ENCODE measurements at regions not wholly inside any gene's neighbourhood (a gene's known extent, or its start where the extent isn't known, plus 50 kb on each side); places are given as distances from the start of the nearest gene placed in this dataset.

- Mint-ChIP-seq H3K27me3 (peaks cover 4% of the 10 kb centered on the region), H3K4me3 (no peak overlapping the region), H3K27ac (no peak overlapping the region), H3K9me3 (no peaks in the 10 kb centered on the region), H3K36me3 (ENCODE audit: low read depth) (no peaks in the 10 kb centered on the region), H3K4me1 (ENCODE audit: low read depth) (no peaks in the 10 kb centered on the region)
- peak; percentile 37 for DNase-seq
Measured at GRCh38 chr11:88016392-88017170, 158.7 kb downstream of the RAB38 start.

GRCh38 chr11:88015170-88015569 lies 160.1 kb downstream of the RAB38 start:
- H3K4me1 Mint-ChIP-seq (ENCODE audit: low read depth) = no peaks in the 10 kb centered on the region
- H3K27ac Mint-ChIP-seq = no peak overlapping the region
- H3K9me3 Mint-ChIP-seq = no peaks in the 10 kb centered on the region
- no peak for DNase-seq
- H3K4me3 Mint-ChIP-seq = no peak overlapping the region
- no peaks in the 10 kb centered on the region for H3K36me3 Mint-ChIP-seq (ENCODE audit: low read depth)
- peaks cover 4% of the 10 kb centered on the region for H3K27me3 Mint-ChIP-seq

- no peak overlapping the region for H3K4me3 Mint-ChIP-seq
- no peaks in the 10 kb centered on the region for H3K36me3 Mint-ChIP-seq (ENCODE audit: low read depth)
- no peaks in the 10 kb centered on the region for H3K9me3 Mint-ChIP-seq
- H3K4me1 Mint-ChIP-seq (ENCODE audit: low read depth) = no peaks in the 10 kb centered on the region
- no peak overlapping the region for H3K27ac Mint-ChIP-seq
- no peak for DNase-seq
- peaks cover 4% of the 10 kb centered on the region for H3K27me3 Mint-ChIP-seq
Measured at GRCh38 chr11:88013508-88014065, 161.7 kb downstream of the RAB38 start.

GRCh38 chr11:88012456-88012855 lies 162.8 kb downstream of the RAB38 start:
- Mint-ChIP-seq H3K36me3 (ENCODE audit: low read depth) (no peaks in the 10 kb centered on the region), H3K4me1 (ENCODE audit: low read depth) (no peaks in the 10 kb centered on the region), H3K4me3 (no peak overlapping the region), H3K27ac (no peak overlapping the region), H3K9me3 (no peaks in the 10 kb centered on the region), H3K27me3 (peaks cover 4% of the 10 kb centered on the region)
- no peak for DNase-seq

GRCh38 chr11:87976009-87976408 lies 199.2 kb downstream of the RAB38 start:
- Mint-ChIP-seq H3K4me3 (no peak overlapping the region), H3K36me3 (ENCODE audit: low read depth) (no peaks in the 10 kb centered on the region), H3K27ac (no peak overlapping the region), H3K9me3 (no peaks in the 10 kb centered on the region), H3K4me1 (ENCODE audit: low read depth) (no peaks in the 10 kb centered on the region), H3K27me3 (no peaks in the 10 kb centered on the region)
- no peak for DNase-seq

GRCh38 chr11:87974797-87975196 lies 200.4 kb downstream of the RAB38 start:
- H3K36me3 Mint-ChIP-seq (ENCODE audit: low read depth) = no peaks in the 10 kb centered on the region
- DNase-seq = no peak
- no peak overlapping the region for H3K4me3 Mint-ChIP-seq
- H3K9me3 Mint-ChIP-seq = no peaks in the 10 kb centered on the region
- H3K27me3 Mint-ChIP-seq = no peaks in the 10 kb centered on the region
- H3K4me1 Mint-ChIP-seq (ENCODE audit: low read depth) = no peaks in the 10 kb centered on the region
- H3K27ac Mint-ChIP-seq = no peak overlapping the region

GRCh38 chr11:87972133-87972532 lies 203.1 kb downstream of the RAB38 start:
- no peak overlapping the region for H3K27ac Mint-ChIP-seq
- H3K4me3 Mint-ChIP-seq = no peak overlapping the region
- no peaks in the 10 kb centered on the region for H3K9me3 Mint-ChIP-seq
- no peak for DNase-seq
- no peaks in the 10 kb centered on the region for H3K4me1 Mint-ChIP-seq (ENCODE audit: low read depth)
- no peaks in the 10 kb centered on the region for H3K36me3 Mint-ChIP-seq (ENCODE audit: low read depth)
- no peaks in the 10 kb centered on the region for H3K27me3 Mint-ChIP-seq

- Mint-ChIP-seq H3K9me3 (no peaks in the 10 kb centered on the region), H3K36me3 (ENCODE audit: low read depth) (no peaks in the 10 kb centered on the region), H3K4me3 (no peak overlapping the region), H3K27ac (no peak overlapping the region), H3K27me3 (no peaks in the 10 kb centered on the region), H3K4me1 (ENCODE audit: low read depth) (no peaks in the 10 kb centered on the region)
- no peak for DNase-seq
Measured at GRCh38 chr11:87971354-87971753, 203.9 kb downstream of the RAB38 start.

GRCh38 chr11:87970762-87971161 lies 204.5 kb downstream of the RAB38 start:
- Mint-ChIP-seq H3K27ac (no peak overlapping the region), H3K4me3 (no peak overlapping the region), H3K36me3 (ENCODE audit: low read depth) (no peaks in the 10 kb centered on the region), H3K4me1 (ENCODE audit: low read depth) (no peaks in the 10 kb centered on the region), H3K9me3 (no peaks in the 10 kb centered on the region), H3K27me3 (no peaks in the 10 kb centered on the region)
- no peak for DNase-seq

- H3K4me3 Mint-ChIP-seq = no peak overlapping the region
- no peaks in the 10 kb centered on the region for H3K27me3 Mint-ChIP-seq
- no peak for DNase-seq
- H3K27ac Mint-ChIP-seq = no peak overlapping the region
- no peaks in the 10 kb centered on the region for H3K36me3 Mint-ChIP-seq (ENCODE audit: low read depth)
- H3K9me3 Mint-ChIP-seq = no peaks in the 10 kb centered on the region
- H3K4me1 Mint-ChIP-seq (ENCODE audit: low read depth) = no peaks in the 10 kb centered on the region
Measured at GRCh38 chr11:87967459-87967858, 207.8 kb downstream of the RAB38 start.

- H3K4me1 Mint-ChIP-seq (ENCODE audit: low read depth) = no peaks in the 10 kb centered on the region
- H3K27me3 Mint-ChIP-seq = no peaks in the 10 kb centered on the region
- H3K4me3 Mint-ChIP-seq = no peak overlapping the region
- H3K9me3 Mint-ChIP-seq = no peaks in the 10 kb centered on the region
- H3K27ac Mint-ChIP-seq = no peak overlapping the region
- no peaks in the 10 kb centered on the region for H3K36me3 Mint-ChIP-seq (ENCODE audit: low read depth)
- DNase-seq = no peak
Measured at GRCh38 chr11:87966694-87967093, 208.5 kb downstream of the RAB38 start.

GRCh38 chr11:87966216-87966615 lies 209.0 kb downstream of the RAB38 start:
- no peaks in the 10 kb centered on the region for H3K27me3 Mint-ChIP-seq
- no peak for DNase-seq
- H3K36me3 Mint-ChIP-seq (ENCODE audit: low read depth) = no peaks in the 10 kb centered on the region
- no peaks in the 10 kb centered on the region for H3K4me1 Mint-ChIP-seq (ENCODE audit: low read depth)
- H3K4me3 Mint-ChIP-seq = no peak overlapping the region
- no peak overlapping the region for H3K27ac Mint-ChIP-seq
- H3K9me3 Mint-ChIP-seq = no peaks in the 10 kb centered on the region

GRCh38 chr11:87961606-87962005 lies 213.6 kb downstream of the RAB38 start:
- no peaks in the 10 kb centered on the region for H3K9me3 Mint-ChIP-seq
- DNase-seq = no peak
- no peaks in the 10 kb centered on the region for H3K27me3 Mint-ChIP-seq
- no peaks in the 10 kb centered on the region for H3K36me3 Mint-ChIP-seq (ENCODE audit: low read depth)
- no peak overlapping the region for H3K27ac Mint-ChIP-seq
- no peak overlapping the region for H3K4me3 Mint-ChIP-seq
- H3K4me1 Mint-ChIP-seq (ENCODE audit: low read depth) = no peaks in the 10 kb centered on the region

GRCh38 chr11:87957961-87958360 lies 217.3 kb downstream of the RAB38 start:
- DNase-seq = no peak
- Mint-ChIP-seq H3K4me3 (no peak overlapping the region), H3K36me3 (ENCODE audit: low read depth) (no peaks in the 10 kb centered on the region), H3K9me3 (no peaks in the 10 kb centered on the region), H3K4me1 (ENCODE audit: low read depth) (no peaks in the 10 kb centered on the region), H3K27ac (no peak overlapping the region), H3K27me3 (peaks cover 10% of the 10 kb centered on the region)

GRCh38 chr11:87954476-87954875 lies 220.8 kb downstream of the RAB38 start:
- DNase-seq = no peak
- H3K4me1 Mint-ChIP-seq (ENCODE audit: low read depth) = no peaks in the 10 kb centered on the region
- H3K36me3 Mint-ChIP-seq (ENCODE audit: low read depth) = no peaks in the 10 kb centered on the region
- peaks cover 13% of the 10 kb centered on the region for H3K27me3 Mint-ChIP-seq
- no peaks in the 10 kb centered on the region for H3K9me3 Mint-ChIP-seq
- H3K4me3 Mint-ChIP-seq = no peak overlapping the region
- no peak overlapping the region for H3K27ac Mint-ChIP-seq

Data from activated T-cell treated with anti-CD3 and anti-CD28 coated beads, Interleukin-2, amount 50 U/mL, for 24 hours (primary cell).